Stomach (tissue), 8 donors: ENCODE measurements at regions not wholly inside any gene's neighbourhood (a gene's known extent, or its start where the extent isn't known, plus 50 kb on each side); places are given as distances from the start of the nearest gene placed in this dataset.
"Not testable (repeated sequence)": the region's sequence is repeated elsewhere in the genome, so short reads cannot be mapped to it uniquely, and the experiment has no call there.

Source experiments
- DNase-seq, 2 donors: peaks; one replicate each; pipeline versions ENCODE4 v3.0.0 to v3.0.0-alpha.2; 2013 to 2019
- H3K27ac ChIP-seq, 5 donors: fragments of 200-600 bp in 4 of 5; sonication (generic) in 4 of 5; one replicate each; pipeline ENCODE4 v1.5.1; 2013 to 2019; ENCODE audit warnings: mild to moderate bottlenecking in 1 of 5, moderate library complexity in 1 of 5
- H3K27me3 ChIP-seq, 3 donors: fragments of 200-600 bp; sonication (generic); one replicate each; pipeline ENCODE4 v1.5.1; 2017 to 2019; ENCODE audit warnings: mixed run types in 1 of 3
- H3K36me3 ChIP-seq, 4 donors: fragments of 200-600 bp; sonication (generic); 1 replicate in 3 of 4; 2 replicates in 1 of 4; pipeline ENCODE4 v1.5.1; 2016 to 2019
- H3K4me1 ChIP-seq, 4 donors: fragments of 200-600 bp; sonication (generic); one replicate each; pipeline ENCODE4 v1.5.1; 2016 to 2019
- H3K4me3 ChIP-seq, 4 donors: fragments of 200-600 bp; sonication (generic) in 3 of 4; one replicate each; pipeline ENCODE4 v1.5.1; 2016 to 2019; ENCODE audit warnings: mild to moderate bottlenecking in 1 of 4
- H3K9me3 ChIP-seq, 4 donors: fragments of 200-600 bp; sonication (generic); one replicate each; pipeline ENCODE4 v1.5.1; 2016 to 2019
- EP300 ChIP-seq: sonication (generic); formaldehyde crosslinking; IDR thresholded peaks from one replicate; pipeline ENCODE4 v1.6.1; 2017; ENCODE audit warnings: antibody characterized with exemption
- POLR2A ChIP-seq, 4 donors: fragments of 450-650 bp; IDR thresholded peaks; one replicate each; pipeline ENCODE4 v1.6.1; 2016; ENCODE audit warnings: antibody characterized with exemption in 4 of 4, control low read depth in 2 of 4, mild to moderate bottlenecking in 1 of 4, moderate library complexity in 1 of 4
- POLR2AphosphoS5 ChIP-seq, 3 donors: sonication (generic); formaldehyde crosslinking; IDR thresholded peaks; one replicate each; pipeline ENCODE4 v1.6.1; 2016; ENCODE audit warnings: antibody characterized with exemption in 3 of 3
- WGBS, 5 donors: extraction: QIAGEN DNeasy Blood & Tissue Kit in 3 of 5; methylation state at CpG; one replicate each; pipeline versions ENCODE4 v1.1.5 to v1.1.7; 2013 to 2018; 5-methylcytosine and 5-hydroxymethylcytosine counted together
- intact Hi-C: fragments of 100-400 bp; cut with DNase I; formaldehyde crosslinking; loops from one replicate; pipeline ENCODE4 v1.15.1; 2023; ENCODE audit warnings: low total_unique reads
- TF ChIP-seq, protein P1 (sequence below), 7 experiments: fragments of 450-650 bp in 4 of 7; fragments of 200-600 bp in 3 of 7; sonication (generic) in 3 of 7; IDR thresholded peaks; one replicate each; pipeline ENCODE4 v1.5.1; 2016 to 2019; ENCODE audit warnings: antibody characterized with exemption in 7 of 7, control low read depth in 2 of 7, mild to moderate bottlenecking in 1 of 7
- donor health status: healthy with polysubstance abuse.
- donor health status: Bipolar disorder and iron deficiency.
- donor health status: healthy.

DNA sequence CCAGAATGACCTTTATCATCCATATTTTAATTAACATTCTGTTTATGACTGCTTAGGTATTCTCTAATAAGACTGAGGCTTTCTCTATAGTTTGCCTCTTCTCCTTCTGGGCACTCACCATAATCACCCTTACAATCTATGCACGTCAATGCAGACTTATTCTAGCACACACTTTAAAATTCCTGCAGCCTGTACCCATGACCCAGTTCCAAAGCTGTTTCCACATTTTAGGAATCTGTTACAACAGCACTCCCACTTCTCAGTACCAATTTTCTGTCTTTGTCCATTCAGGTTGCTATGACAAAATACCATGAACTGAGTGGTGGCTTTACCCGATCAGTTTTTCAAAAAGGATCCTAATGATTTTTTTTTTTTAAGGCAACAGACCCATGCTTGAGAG lies 103.5 kb downstream of the SOX14 start:
- peaks cover 0 to 42% (median 26%) of the 10 kb centered on the region in 4 donors for H3K9me3 ChIP-seq
- WGBS, 5 donors = 86 to 92% (median 86%) methylated on average over 2 of the region's 2 CpGs
- no peaks in the 10 kb centered on the region for H3K36me3 ChIP-seq
- TF ChIP-seq POLR2A (IDR thresholded peaks at IDR 0.05) = no peak
- no peak for TF ChIP-seq EP300
- no peak for TF ChIP-seq POLR2AphosphoS5 (IDR thresholded peaks at IDR 0.05)
- intact Hi-C loops = no loop called here
- H3K27me3 ChIP-seq = no peaks in the 10 kb centered on the region
- no peak overlapping the region for H3K4me3 ChIP-seq
- DNase-seq = no peak
- H3K27ac ChIP-seq = no peak overlapping the region
- no peaks in the 10 kb centered on the region for H3K4me1 ChIP-seq

- no peaks in the 10 kb centered on the region for H3K36me3 ChIP-seq
- TF ChIP-seq POLR2A (IDR thresholded peaks at IDR 0.05) (no peak), EP300 (no peak), POLR2AphosphoS5 (IDR thresholded peaks at IDR 0.05) (no peak)
- TF ChIP-seq, protein P1, sequence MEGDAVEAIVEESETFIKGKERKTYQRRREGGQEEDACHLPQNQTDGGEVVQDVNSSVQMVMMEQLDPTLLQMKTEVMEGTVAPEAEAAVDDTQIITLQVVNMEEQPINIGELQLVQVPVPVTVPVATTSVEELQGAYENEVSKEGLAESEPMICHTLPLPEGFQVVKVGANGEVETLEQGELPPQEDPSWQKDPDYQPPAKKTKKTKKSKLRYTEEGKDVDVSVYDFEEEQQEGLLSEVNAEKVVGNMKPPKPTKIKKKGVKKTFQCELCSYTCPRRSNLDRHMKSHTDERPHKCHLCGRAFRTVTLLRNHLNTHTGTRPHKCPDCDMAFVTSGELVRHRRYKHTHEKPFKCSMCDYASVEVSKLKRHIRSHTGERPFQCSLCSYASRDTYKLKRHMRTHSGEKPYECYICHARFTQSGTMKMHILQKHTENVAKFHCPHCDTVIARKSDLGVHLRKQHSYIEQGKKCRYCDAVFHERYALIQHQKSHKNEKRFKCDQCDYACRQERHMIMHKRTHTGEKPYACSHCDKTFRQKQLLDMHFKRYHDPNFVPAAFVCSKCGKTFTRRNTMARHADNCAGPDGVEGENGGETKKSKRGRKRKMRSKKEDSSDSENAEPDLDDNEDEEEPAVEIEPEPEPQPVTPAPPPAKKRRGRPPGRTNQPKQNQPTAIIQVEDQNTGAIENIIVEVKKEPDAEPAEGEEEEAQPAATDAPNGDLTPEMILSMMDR (IDR thresholded peaks at IDR 0.05) = no peak
- WGBS, 5 donors = 82 to 92% (median 88%) methylated on average over 4 to 5 of the region's 5 CpGs
- no peaks in the 10 kb centered on the region for H3K27me3 ChIP-seq
- no peak for DNase-seq
- H3K4me3 ChIP-seq = no peak overlapping the region
- no peak overlapping the region for H3K27ac ChIP-seq
- peaks cover 0 to 44% (median 29%) of the 10 kb centered on the region in 4 donors for H3K9me3 ChIP-seq
- intact Hi-C loops = no loop called here
- H3K4me1 ChIP-seq = no peaks in the 10 kb centered on the region
Measured at GRCh38 chr3:137869022-137869421, 104.9 kb downstream of the SOX14 start.

- H3K4me1 ChIP-seq, intact Hi-C loops, DNase-seq, H3K27ac ChIP-seq, H3K4me3 ChIP-seq, H3K36me3 ChIP-seq, H3K27me3 ChIP-seq: not testable (repeated sequence)
- 94 to 98% (median 96%) methylated on average over 5 to 25 of the region's 25 CpGs for WGBS, 5 donors
- peaks cover 0 to 44% (median 35%) of the 10 kb centered on the region in 4 donors for H3K9me3 ChIP-seq
Measured at GRCh38 chr3:137872589-137872988, 108.5 kb downstream of the SOX14 start.

- 67 to 84% (median 74%) methylated on average over 5 to 6 of the region's 6 CpGs for WGBS, 5 donors
- DNase-seq, H3K4me1 ChIP-seq, H3K27me3 ChIP-seq, H3K4me3 ChIP-seq, intact Hi-C loops, H3K27ac ChIP-seq, H3K36me3 ChIP-seq, H3K9me3 ChIP-seq: not testable (repeated sequence)
Measured at GRCh38 chr3:137896842-137897241, 113.1 kb upstream of the CLDN18 start.

GRCh38 chr3:137906985-137907649 lies 102.8 kb upstream of the CLDN18 start:
- no peak for TF ChIP-seq POLR2A (IDR thresholded peaks at IDR 0.05)
- TF ChIP-seq EP300 = no peak
- TF ChIP-seq, protein P1 (IDR thresholded peaks at IDR 0.05) = no peak
- no peak for TF ChIP-seq POLR2AphosphoS5 (IDR thresholded peaks at IDR 0.05)
- Histone ChIP-seq H3K27ac (no peak overlapping the region), H3K36me3 (no peaks in the 10 kb centered on the region), H3K9me3 (peaks cover 0 to 14% (median 11%) of the 10 kb centered on the region in 4 donors), H3K4me3 (no peak overlapping the region), H3K4me1 (no peaks in the 10 kb centered on the region), H3K27me3 (no peaks in the 10 kb centered on the region)
- DNase-seq = no peak
- intact Hi-C loops = no loop called here
- WGBS, 5 donors = 92 to 94% (median 93%) methylated on average over 7 to 10 of the region's 10 CpGs

DNA sequence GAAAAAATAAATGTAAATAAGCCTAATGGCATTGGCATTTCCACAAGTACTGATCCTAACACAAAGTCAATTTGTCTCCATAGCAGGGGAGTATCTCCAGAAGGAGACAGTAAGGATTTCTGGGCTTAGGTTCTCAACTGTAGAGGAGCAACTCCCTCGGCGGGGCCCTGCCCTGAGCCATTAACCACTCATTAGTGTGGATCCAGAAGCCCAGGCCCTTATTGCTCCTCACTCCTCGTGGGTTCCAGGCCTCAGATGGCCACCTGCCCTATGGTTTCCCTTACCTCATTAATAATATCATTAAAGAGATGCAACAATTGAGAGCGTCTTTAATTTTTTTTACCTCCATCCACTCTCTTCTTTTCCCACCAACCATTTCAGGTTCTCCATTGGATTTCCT lies 85.3 kb upstream of the CLDN18 start:
- no peaks in the 10 kb centered on the region for H3K9me3 ChIP-seq
- 64 to 90% (median 83%) methylated on average over 4 of the region's 4 CpGs for WGBS, 5 donors
- no peaks in the 10 kb centered on the region for H3K27me3 ChIP-seq
- H3K27ac ChIP-seq = no peak overlapping the region
- no peak overlapping the region for H3K4me3 ChIP-seq
- no peaks in the 10 kb centered on the region for H3K36me3 ChIP-seq
- no peak for TF ChIP-seq EP300
- TF ChIP-seq, protein P1 (IDR thresholded peaks at IDR 0.05) = no peak
- TF ChIP-seq POLR2AphosphoS5 (IDR thresholded peaks at IDR 0.05) = no peak
- TF ChIP-seq POLR2A (IDR thresholded peaks at IDR 0.05) = no peak
- intact Hi-C loops = no loop called here
- DNase-seq = no peak
- no peaks in the 10 kb centered on the region for H3K4me1 ChIP-seq
